Stimulated activated CD8-positive, alpha-beta memory T cell treated with anti-CD3 and anti-CD28 coated beads, Interleukin-15, amount 100 ng/mL, for 48 hours (primary cell): ENCODE measurements at regions not wholly inside any gene's neighbourhood (a gene's known extent, or its start where the extent isn't known, plus 50 kb on each side); places are given as distances from the start of the nearest gene placed in this dataset.

Experiments used
- DNase-seq, 2 donors: peaks; one replicate each; pipeline ENCODE4 v3.0.0-alpha.2; 2020; ENCODE audit warnings: low read depth in 2 of 2

DNA sequence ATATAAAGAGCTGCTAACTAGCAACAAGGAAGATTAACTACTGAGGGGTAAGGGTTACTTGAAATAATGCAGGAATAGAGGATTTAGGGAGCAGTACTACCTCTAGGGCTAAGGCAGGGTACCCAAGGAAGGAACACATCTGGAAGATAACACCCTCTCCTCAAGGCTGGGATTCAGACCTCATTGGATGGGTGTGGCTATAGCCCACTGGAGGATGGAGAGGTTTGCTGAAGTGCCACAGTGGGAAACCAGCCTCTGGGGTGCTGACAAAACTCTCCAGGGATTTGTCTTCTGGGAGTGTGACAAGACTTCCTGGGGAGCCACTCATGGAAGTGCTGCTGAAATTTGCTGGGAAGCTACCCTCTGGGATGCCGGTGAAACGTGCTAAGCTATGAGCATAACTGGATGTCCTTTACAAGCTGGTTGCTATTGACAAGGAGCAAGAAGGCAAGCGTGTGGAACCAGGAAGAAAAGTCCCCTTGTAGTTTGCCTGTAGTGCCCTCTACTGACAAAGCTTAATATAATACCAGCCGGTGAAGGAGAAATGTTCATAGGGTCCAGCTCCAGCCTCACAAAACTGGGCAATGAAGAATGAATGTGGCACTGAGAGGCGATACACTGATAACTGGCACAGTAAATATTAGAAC lies 122.8 kb upstream of the USP24 start:
- DNase-seq = no peak

DNA sequence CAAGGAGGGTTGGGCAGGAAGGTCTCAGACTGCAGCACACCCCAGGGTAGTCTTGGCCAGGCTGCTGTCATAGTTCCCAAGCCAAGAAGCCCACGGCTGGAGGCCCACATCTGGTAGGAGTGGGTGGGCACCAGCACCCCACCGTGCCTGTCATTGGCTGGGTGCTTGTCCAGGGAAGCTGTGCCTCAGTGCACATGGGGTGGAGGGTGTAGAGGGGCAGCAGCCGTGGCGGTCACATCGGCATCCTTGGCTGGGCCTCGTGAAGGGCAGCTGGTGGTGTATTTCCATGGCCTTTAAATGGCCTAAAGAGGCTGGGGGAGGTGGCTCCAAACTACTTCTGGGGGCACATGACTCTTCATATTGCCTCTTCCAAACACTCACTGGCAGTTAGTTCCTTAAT lies 119.6 kb upstream of the USP24 start:
- no peak for DNase-seq

DNA sequence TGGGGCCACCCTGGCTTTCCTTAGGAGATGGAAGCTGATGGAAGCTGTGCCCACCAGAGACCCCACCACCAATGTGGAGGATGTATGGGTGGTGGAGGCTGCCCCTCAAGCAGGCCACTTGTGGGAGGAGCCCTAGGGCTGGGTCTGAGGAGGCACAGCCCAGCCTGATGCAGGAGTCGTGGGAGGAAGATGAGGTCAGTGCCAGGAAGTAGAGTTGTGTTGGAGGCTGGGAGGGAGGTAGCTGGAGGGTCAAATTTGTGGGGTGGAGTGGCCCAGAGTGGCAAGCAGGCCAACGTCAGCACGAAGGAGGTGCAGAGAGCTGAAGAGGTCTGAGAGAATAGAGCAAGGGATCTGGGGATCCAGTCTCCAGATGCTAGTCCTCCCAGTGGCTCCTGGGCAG lies 119.0 kb upstream of the USP24 start:
- no peak for DNase-seq

DNA sequence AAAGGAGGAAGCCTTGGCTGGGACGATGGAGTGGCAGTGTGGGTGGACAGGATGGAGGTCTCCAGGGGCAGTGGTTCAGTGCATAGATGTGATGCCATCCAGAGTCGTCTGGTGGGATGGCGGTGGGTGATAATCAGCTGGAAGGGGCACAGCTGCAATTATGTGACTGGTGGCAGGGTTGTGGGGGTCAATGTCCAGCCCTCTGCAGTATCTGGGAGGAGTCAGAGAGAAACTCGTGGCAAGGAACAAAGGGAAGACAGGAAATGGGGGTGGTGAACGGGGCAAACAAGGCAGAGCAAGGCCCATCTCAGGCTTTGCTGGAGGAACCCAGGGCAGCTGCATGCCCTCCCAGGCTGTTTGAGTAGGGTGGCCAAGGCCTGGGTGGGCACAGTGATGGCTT lies 118.3 kb upstream of the USP24 start:
- no peak for DNase-seq

DNA sequence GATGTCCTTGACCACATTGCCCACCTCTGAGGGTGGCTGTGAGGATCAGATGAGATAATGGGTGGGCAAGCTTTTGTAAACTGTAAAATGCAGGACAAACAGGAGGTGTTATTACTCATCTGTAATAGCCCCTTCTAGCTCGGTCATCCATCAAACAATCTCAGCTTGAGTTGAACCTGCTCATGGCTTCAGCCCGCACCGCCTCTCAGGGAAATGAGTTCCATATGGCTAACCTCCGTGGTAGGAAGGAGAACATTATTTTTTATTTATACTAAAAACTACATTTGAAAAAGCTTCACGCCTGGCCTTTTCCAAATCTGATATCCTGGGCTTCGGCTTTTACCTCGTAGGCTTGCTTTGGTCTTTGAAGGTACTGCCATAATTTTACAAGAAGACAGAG lies 116.2 kb upstream of the USP24 start:
- DNase-seq = no peak

DNA sequence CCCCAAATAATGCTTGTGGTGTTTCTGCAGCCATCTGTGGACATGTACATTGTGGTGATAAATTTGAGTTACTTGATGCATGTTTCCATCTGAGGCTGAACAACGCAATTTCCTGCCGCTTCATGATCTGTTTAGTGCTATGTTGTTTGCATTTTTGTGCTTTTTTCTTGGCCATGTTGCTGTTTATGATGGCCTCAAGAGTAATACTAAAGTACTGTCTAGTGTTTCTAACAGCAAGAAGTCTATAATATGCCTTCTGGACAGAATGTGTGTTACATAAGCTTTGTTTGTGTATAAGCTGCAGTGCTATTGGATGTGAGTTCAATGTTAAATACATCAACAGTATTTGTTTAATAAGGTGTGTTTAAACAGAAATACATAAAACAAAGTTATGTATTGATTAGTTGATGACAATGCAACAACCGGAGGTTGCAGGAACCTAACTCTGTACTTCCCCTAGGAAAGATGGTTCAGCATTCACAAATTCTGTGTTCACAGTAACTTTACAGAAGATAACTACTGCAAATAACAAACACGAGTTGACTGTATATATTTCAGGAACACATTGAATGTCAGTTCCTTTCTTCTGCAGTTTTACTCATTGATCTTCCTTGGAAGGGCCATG lies 114.8 kb upstream of the USP24 start:
- DNase-seq = no peak

DNA sequence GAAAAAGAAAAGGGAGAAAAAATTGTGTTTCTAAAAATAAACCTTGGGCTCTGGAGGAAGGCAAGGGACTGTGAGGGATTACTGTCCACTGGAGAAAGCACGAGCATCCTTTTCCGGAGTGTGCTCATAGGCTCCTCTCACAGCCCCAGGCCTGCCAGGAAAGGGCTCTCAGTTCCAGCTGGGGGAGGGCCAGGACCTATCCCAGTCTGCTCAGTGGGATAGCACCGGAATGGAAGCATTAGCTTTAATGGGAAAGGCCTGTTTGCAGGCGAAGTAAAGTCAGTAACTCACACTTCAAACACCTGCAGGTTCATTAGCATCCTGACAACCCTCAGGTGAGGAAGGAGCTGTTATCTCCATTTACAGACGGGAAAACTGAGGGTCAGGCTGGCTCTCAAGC lies 113.9 kb upstream of the USP24 start:
- no peak for DNase-seq

DNA sequence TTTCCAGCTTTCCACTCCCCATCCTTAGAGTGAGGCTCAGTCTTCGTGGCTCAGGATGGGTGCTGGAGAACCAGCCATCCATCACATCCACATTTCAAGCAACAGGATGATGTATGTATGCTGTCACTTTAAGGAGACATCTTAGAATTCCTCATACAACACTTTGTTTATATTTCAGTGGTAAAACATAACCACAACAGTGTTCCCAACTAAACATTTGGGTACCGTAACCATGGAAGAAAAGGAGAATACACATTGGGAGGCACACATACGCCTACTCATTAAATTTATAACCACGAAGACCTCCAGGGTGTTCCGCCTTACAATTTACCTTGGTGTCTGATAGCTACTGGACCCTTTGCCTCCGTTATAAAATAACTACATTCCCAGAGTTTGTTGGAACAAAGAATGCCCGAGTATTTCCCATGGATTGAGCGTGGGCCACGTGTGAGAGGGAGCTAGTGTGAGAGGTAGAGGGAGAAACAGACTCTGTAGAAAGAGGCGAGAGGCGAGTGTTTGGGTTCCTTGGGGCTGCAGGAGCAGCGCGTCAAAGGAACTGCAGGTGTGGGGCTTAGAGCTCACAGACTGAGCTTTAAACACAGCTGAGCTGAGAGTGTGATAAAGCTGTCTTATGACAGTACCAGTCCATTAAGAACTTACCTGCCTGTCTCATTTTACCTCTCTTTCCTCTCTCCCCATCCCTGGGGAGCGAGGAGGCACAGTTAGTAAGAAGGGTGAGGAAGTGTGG lies 111.5 kb upstream of the USP24 start:
- DNase-seq = no peak

DNA sequence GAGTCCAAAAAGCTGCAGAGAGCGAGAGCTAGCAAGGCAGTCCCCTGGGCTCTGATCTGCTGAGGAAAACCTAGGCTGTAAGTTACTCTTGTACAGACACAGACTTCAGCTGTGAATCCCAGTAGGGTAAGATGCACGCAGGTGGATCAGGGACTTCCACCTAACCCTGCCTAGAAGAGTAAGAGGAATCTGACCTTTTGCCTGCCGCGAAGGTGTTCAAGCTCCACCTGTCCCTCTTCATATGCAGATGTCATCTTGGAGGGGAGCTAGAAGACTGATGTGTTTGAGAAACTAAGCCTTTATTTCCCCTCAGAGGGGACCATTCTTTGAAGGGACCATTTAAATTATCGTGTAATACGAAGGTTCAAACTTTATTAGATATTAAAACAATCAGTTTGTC lies 108.6 kb upstream of the USP24 start:
- DNase-seq = no peak

DNA sequence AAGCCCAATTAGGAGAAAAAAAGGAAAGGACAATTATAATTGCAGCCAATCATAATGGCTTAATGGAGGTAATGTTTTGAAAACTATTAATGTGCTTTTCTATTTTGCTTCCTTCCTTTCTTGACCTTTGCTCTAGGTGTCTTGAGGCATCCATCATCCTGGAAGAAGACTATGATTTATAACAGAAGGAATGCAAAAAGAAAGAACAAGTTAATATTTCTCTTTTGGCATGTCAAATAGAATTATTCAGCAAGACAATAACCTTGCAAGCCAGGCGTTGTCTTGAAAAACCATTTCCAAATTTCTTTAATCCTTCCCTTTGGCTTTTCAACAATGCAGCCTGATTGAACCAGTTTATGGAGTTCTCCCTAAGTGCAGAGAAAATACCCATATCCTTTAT lies 107.7 kb upstream of the USP24 start:
- no peak for DNase-seq

DNA sequence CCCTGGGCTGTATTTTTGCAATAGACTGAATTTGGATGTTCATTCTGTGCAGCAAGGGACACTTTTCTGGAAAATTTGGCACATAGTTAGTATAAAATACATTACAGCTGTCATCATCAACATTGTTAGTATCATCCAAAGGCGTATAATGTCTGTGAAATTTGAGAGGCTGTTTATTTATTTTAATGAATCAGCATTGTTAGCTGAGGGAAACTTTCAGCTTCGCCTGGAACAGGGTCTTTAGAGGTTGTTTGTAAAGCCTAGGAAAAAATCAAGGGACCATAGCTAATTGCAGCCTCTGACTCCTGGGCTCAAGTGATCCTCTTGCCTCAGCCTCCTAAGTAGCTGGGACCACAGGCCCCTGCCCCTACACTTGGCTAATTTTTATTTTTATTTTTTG lies 106.8 kb upstream of the USP24 start:
- no peak for DNase-seq

DNA sequence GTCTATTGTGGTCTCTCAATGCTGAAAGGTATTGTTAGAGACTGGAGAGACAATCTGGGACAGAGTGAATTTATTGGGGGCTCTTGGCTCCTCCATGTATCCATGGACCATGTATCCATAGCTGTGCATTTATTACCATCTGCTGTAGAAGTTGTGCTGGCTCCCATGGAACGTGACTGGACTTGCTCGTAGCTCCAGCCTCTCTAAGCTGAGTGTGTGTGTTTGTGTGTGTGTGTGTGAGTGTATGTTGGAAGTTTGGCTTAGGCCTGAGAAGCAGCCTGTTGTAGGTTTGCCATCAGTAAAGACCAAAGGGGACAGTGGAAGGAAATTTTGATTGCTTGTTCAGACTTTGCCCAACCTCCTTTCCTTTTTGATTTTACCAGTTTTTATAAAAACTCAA lies 105.7 kb upstream of the USP24 start:
- no peak for DNase-seq

DNA sequence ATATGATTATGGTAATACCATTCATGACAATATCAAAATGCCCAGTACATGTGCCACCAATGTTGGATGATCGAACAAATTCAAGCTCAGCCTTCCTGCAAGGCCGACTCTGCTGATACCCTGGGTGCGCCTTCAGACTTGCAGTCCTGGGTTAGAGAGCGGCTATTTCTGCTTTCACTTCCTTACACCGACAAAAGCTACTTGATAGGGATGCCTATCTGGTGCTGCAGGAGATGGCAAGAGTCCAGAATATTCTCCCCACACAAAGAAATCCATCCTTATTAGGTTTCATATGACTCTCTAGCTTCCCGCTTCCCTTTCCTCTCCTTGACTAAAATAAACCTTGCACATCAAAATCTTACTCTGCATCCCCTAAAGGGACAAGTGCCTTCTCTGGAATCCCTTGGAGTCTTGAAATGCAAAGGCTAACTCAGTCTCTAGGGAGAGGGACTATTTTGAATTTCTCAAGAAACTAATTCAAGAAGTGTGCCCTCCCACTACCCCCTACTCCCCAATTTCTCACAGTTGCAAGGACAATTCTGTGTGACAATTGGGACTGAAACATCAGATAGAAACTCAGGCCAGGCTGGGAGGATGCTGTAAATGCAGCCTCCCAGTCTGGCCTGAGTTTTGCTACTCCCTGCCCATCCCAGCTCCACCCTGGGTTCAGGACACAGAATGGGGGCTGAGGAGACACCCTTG lies 103.1 kb upstream of the USP24 start:
- DNase-seq = no peak

DNA sequence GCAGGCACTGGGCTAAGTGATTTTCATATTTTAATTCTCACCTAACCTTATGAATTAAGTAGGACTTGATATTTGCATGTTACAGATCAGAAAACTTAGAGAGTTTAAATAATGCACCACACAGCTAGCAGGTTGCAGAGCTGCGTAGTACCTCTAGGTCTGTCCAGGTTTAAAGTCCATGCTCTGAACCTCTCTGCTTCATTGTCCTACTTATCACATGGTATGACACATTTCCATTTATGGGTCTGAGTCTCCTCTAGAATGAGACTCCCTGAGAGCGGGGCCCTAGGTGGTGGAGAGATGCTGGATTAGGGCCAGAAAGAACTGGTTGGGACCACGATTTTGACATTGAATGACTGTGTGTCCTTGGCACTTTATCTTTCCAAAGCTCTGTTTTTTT lies 102.5 kb upstream of the USP24 start:
- DNase-seq = no peak

DNA sequence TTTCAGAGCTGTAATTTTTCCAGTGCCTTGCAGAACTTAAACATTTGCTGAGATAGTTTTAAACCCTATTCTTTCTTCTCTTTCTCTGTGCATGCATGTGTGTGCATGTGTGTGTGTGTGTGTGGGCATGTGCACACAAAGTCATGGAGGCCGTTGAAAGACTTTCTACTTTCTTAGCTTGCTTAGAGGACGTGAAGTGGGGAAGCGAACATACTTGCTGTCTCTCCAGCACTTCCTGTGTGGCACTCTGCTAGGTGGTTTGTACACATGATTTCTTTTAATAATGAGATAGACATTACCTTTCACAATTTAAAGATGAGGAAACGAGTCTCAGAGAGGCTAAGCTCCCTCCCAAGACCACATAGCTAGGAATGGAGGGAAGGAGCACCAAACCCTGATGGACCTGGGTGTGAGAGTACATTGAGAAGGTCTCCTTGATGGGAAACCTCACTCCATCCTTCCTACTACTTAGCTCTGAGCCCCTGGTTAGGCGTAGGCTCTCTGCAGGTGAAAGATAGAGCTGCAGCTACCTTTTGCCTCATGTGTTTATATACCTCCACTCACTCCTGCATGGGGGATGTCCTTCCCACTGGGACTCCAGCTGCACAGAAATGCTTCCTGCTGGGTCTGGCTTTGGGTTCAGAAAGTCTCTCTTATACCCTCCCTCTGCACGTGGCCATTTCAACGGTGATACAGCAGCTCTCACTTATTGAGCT lies 101.9 kb upstream of the USP24 start:
- DNase-seq = no peak

DNA sequence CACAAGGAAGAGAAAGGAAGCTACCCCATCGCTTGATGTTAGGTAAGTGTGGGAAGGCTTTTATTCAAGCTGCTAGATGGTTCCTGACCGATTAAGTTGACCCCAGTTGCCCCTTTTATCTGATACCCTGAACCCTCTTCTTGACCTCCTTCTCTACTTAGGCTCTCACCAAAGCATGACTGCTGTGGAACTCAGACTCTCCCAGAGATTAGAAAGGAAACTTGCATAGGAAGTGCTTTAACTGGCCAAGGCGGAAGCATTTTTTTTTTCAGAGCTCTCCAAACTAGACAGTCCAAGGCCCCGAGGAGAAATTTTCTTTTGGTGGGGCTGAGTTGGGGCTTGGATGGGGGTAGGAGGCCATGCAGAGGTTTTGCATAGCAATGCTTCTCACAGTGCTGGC lies 101.3 kb upstream of the USP24 start:
- no peak for DNase-seq

DNA sequence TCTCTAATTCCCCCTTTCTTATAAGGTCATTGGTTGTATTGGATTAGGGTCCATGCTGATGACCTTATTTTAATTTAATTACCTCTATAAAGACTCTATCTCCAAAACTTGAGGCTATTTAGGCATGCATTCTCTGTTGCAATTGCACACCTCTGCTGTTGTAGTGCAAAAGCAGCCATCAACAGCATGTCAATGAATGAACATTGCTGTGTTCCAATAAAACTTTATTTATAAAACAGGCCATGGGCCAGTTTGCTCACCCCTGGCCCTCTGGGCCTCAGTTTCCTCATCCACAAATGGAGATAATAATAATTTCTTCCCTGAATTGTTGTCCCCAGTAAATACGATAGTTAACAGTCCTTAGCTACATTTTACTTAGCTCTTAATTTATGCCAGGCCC lies 100.4 kb upstream of the USP24 start:
- DNase-seq = no peak

DNA sequence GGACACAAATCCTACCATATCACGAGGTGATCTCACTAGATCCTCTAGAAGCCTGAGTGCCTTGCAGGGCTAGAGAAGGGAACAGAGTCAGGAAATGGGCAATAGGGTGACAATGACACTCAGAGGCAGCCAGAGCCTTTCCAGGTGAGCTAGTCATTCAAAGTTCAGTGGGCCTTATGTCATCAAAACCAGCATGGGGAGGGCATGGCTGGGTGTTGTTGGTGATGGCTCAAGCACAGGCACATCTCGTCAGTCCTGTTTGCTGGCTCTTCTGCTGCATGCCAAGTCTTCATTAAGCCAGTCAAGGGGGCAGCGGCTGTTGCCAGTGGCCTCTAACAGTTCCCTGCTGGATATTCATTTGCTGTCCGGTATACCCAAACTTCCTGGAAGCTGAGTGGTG lies 99.6 kb upstream of the USP24 start:
- DNase-seq = no peak

DNA sequence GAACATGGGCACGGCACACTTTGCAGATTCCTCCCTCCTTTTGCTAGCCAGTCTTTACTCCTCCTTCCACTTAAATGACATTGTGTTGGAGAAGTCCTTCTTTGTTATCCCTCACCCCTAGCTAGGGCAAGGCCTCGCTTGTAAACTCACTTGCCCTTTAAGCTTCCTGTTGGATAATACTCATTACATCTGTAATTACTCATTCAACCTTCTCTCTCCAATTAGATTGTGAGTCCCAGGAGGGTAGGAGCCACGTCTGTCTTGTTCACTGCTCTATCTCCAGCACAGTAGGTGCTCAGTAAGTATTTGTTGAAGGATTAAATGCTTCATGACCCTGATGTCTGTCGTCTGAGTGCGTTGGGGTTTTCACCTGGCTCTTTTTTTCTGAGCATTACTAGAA lies 98.7 kb upstream of the USP24 start:
- no peak for DNase-seq

DNA sequence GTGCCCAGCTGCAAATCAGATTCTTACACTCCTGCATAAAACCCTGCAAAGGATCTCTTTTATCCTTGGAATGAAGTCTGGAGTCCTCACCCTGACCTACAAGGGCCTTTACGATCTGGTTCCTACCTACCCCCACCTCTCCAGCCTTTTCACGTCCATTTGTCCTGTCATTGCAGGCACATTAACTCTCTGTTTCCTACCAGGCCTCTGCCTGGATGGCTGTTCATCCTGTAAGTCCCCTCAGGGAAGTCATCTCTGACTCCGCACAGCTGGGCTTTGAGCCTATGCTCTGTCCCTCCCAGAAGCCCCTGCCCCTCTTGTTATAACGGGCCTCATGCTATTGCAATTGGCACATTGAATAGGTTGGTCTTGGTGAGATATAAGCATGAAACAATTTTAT lies 96.8 kb upstream of the USP24 start:
- DNase-seq = no peak

DNA sequence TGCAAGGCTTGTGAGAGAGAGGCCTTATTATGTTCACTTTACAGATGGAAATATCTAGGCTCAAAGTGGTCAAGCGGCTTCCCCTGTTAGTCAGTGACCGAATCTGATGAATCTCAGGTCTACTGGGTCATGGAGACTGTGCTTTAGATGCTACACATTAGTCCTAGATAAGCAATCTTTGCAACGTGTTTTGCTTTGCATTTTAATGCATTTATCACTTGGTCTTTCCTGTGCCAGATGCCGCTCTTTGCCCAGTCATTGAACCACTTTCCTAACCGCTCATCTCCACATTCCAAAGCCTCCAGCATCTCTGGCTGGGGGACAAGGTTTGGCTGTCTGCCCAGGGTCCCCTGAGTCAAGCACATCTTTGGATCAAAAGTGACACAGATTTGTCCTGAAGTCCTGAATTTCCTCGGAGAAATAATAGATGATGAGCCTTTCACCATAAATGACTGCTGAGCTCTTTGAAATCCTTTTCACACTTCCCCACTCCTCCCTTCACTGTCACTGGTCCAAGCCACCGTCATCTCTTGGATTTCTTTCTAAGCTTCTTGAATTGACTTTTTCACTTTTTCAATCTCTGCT lies 96.0 kb upstream of the USP24 start:
- DNase-seq = no peak

DNA sequence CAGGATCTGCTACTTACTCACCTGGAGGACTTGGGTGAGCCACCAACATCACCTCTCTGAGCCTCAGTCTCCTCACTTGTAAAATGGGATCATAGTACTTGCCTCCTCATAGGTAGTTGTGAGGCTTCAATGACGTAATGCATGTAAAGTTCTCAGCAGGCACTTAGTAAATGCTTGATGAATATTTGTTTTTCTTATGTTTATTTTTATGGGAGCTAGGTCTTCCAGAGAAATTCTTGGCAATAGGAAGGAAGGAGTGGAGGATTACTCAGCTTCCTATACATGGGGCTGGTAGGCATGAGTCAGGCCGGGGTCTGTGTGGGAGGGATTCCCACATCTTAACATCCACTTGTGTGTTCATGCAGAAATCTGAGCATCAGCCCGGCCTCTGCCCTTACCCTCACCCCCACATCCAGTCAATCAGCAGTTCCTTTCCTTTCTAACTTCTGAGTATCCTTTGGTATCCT lies 95.4 kb upstream of the USP24 start:
- peak in 1 of 2 donors; percentile 24 for DNase-seq
